Lung (tissue), 11 donors: ENCODE measurements at regions not wholly inside any gene's neighbourhood (a gene's known extent, or its start where the extent isn't known, plus 50 kb on each side); places are given as distances from the start of the nearest gene placed in this dataset.

Source experiments
- ATAC-seq: fragments of 200-7000 bp; cut with Tn5 transposase; one replicate; pipeline ENCODE4 v1.9.1; 2020; ENCODE audit warnings: moderate number of reproducible peaks; ENCODE audit not compliant: insufficient read depth, low FRiP score
- DNase-seq, 3 donors: peaks; one replicate each; pipeline ENCODE4 v3.0.0-alpha.2; 2013 to 2017
- H3K27ac ChIP-seq, 2 donors: one replicate each; pipeline ENCODE4 v1.5.1; 2013; ENCODE audit warnings: mild to moderate bottlenecking in 2 of 2, moderate library complexity in 2 of 2, control low read depth in 1 of 2, inconsistent platforms in 1 of 2, low read depth in 1 of 2, low read length in 1 of 2
- H3K27me3 ChIP-seq, 3 donors: one replicate each; pipeline ENCODE4 v1.5.1; 2013; ENCODE audit warnings: low read length in 2 of 3; ENCODE audit not compliant: control insufficient read depth in 3 of 3, insufficient read depth in 3 of 3
- H3K36me3 ChIP-seq, 4 donors: one replicate each; pipeline ENCODE4 v1.5.1; 2013; ENCODE audit warnings: low read length in 4 of 4, mild to moderate bottlenecking in 1 of 4, moderate library complexity in 1 of 4; ENCODE audit not compliant: control insufficient read depth in 4 of 4, insufficient read depth in 4 of 4
- H3K4me1 ChIP-seq, 5 donors: one replicate each; pipeline ENCODE4 v1.5.1; 2013; ENCODE audit warnings: low read length in 5 of 5, mild to moderate bottlenecking in 2 of 5, moderate library complexity in 1 of 5; ENCODE audit not compliant: control insufficient read depth in 5 of 5, insufficient read depth in 5 of 5
- H3K4me3 ChIP-seq: one replicate; pipeline ENCODE4 v1.5.1; 2013; ENCODE audit warnings: mild to moderate bottlenecking, control low read depth, moderate library complexity
- H3K9ac ChIP-seq, 2 donors: one replicate each; pipeline ENCODE4 v1.5.1; 2013; ENCODE audit warnings: low read length in 2 of 2, control low read depth in 1 of 2; ENCODE audit not compliant: insufficient read depth in 1 of 2
- H3K9me3 ChIP-seq, 4 donors: one replicate each; pipeline ENCODE4 v1.5.1; 2013; ENCODE audit warnings: low read length in 3 of 4, mild to moderate bottlenecking in 1 of 4, moderate library complexity in 1 of 4; ENCODE audit not compliant: control insufficient read depth in 4 of 4, insufficient read depth in 3 of 4
- WGBS, 2 donors: extraction: QIAGEN DNeasy Blood & Tissue Kit; methylation state at CpG; one replicate each; pipeline ENCODE4 v1.1.7; 2013; 5-methylcytosine and 5-hydroxymethylcytosine counted together
- TF ChIP-seq, protein P1 (sequence below): IDR thresholded peaks from 2 replicates; pipeline ENCODE4 v1.5.1; 2012; ENCODE audit warnings: mild to moderate bottlenecking; ENCODE audit errors: control extremely low read depth, extremely low read depth
- donor health status: control.
- donor health status: control.
- donor health status: Bipolar disorder and iron deficiency.
- donor health status: healthy.
- donor health status: DM: yes; HTN: yes; CAD: no.

- H3K4me1 ChIP-seq, result no peaks in the 10 kb centered on the region
- ATAC-seq (no peak), DNase-seq (no peak)
- no peak overlapping the region for H3K9ac ChIP-seq
- WGBS, 2 donors, result 87 to 92% methylated on average over 1 of the region's 1 CpG
- H3K9me3 ChIP-seq, result no peaks in the 10 kb centered on the region
- H3K27me3 ChIP-seq, result no peaks in the 10 kb centered on the region
- no peak overlapping the region for H3K4me3 ChIP-seq
- no peaks in the 10 kb centered on the region for H3K36me3 ChIP-seq
- TF ChIP-seq, protein P1, sequence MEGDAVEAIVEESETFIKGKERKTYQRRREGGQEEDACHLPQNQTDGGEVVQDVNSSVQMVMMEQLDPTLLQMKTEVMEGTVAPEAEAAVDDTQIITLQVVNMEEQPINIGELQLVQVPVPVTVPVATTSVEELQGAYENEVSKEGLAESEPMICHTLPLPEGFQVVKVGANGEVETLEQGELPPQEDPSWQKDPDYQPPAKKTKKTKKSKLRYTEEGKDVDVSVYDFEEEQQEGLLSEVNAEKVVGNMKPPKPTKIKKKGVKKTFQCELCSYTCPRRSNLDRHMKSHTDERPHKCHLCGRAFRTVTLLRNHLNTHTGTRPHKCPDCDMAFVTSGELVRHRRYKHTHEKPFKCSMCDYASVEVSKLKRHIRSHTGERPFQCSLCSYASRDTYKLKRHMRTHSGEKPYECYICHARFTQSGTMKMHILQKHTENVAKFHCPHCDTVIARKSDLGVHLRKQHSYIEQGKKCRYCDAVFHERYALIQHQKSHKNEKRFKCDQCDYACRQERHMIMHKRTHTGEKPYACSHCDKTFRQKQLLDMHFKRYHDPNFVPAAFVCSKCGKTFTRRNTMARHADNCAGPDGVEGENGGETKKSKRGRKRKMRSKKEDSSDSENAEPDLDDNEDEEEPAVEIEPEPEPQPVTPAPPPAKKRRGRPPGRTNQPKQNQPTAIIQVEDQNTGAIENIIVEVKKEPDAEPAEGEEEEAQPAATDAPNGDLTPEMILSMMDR, result no peak
- no peak overlapping the region for H3K27ac ChIP-seq
Measured at GRCh38 chr2:58788402-58788801, 547.3 kb upstream of the FANCL start.

- DNase-seq, result no peak
- WGBS, 2 donors, result 81 to 82% methylated on average over 5 of the region's 5 CpGs
- Histone ChIP-seq H3K4me3 (no peak overlapping the region), H3K9ac (no peak overlapping the region), H3K27ac (no peak overlapping the region), H3K36me3 (no peaks in the 10 kb centered on the region), H3K27me3 (no peaks in the 10 kb centered on the region), H3K4me1 (peaks cover 0 to 5% (median 0%) of the 10 kb centered on the region in 5 donors), H3K9me3 (no peaks in the 10 kb centered on the region)
- TF ChIP-seq, protein P1, result no peak
- no peak for ATAC-seq
Measured at GRCh38 chr2:58770846-58771245, 529.7 kb upstream of the FANCL start.

GRCh38 chr2:58769864-58770234 lies 528.7 kb upstream of the FANCL start:
- TF ChIP-seq, protein P1, result no peak
- peaks cover 0 to 5% (median 0%) of the 10 kb centered on the region in 5 donors for H3K4me1 ChIP-seq
- no peak for ATAC-seq
- no peaks in the 10 kb centered on the region for H3K27me3 ChIP-seq
- H3K27ac ChIP-seq, result no peak overlapping the region
- no peaks in the 10 kb centered on the region for H3K36me3 ChIP-seq
- no peak overlapping the region for H3K4me3 ChIP-seq
- peak in 1 of 3 donors; percentile 3 for DNase-seq
- 76 to 81% methylated on average over 3 of the region's 3 CpGs for WGBS, 2 donors
- H3K9ac ChIP-seq, result no peak overlapping the region
- no peaks in the 10 kb centered on the region for H3K9me3 ChIP-seq

- H3K4me3 ChIP-seq, result no peak overlapping the region
- no peaks in the 10 kb centered on the region for H3K27me3 ChIP-seq
- H3K9ac ChIP-seq, result no peak overlapping the region
- DNase-seq (peak in 2 of 3 donors; percentile 11 to 36), ATAC-seq (no peak)
- H3K9me3 ChIP-seq, result no peaks in the 10 kb centered on the region
- TF ChIP-seq, protein P1, result no peak
- no peaks in the 10 kb centered on the region for H3K36me3 ChIP-seq
- H3K4me1 ChIP-seq, result peaks cover 0 to 5% (median 0%) of the 10 kb centered on the region in 5 donors
- no peak overlapping the region for H3K27ac ChIP-seq
- WGBS, 2 donors, result 52 to 60% methylated on average over 14 of the region's 14 CpGs
Measured at GRCh38 chr2:58769111-58769863, 528.2 kb upstream of the FANCL start.
